HG03135 (cell line): ENCODE measurements at regions not wholly inside any gene's neighbourhood (a gene's known extent, or its start where the extent isn't known, plus 50 kb on each side); places are given as distances from the start of the nearest gene placed in this dataset.

Experiments
- ATAC-seq: cut with Tn5 transposase; IDR thresholded peaks from one replicate; pipeline ENCODE4 v1.9.1; 2021; ENCODE audit warnings: mild to moderate bottlenecking, moderate library complexity; ENCODE audit not compliant: unreplicated experiment

GRCh38 chr10:21265622-21266021, 259.9 kb downstream of the SKIDA1 start:
- ATAC-seq = no peak

- ATAC-seq = no peak
Measured at GRCh38 chr10:21264271-21264670, 261.2 kb downstream of the SKIDA1 start.

- no peak for ATAC-seq
Measured at GRCh38 chr10:21263839-21264238, 261.6 kb downstream of the SKIDA1 start.

- ATAC-seq = no peak
Measured at GRCh38 chr10:21263263-21263803, 262.1 kb downstream of the SKIDA1 start.

GRCh38 chr10:21261842-21262294, 263.6 kb downstream of the SKIDA1 start:
- no peak for ATAC-seq

GRCh38 chr10:21260506-21261149, 264.9 kb downstream of the SKIDA1 start:
- ATAC-seq = no peak

GRCh38 chr10:21260066-21260465, 265.4 kb downstream of the SKIDA1 start:
- ATAC-seq = no peak

GRCh38 chr10:21257919-21258318, 267.6 kb downstream of the SKIDA1 start:
- ATAC-seq = no peak

- ATAC-seq = no peak
Measured at GRCh38 chr10:21257191-21257590, 268.3 kb downstream of the SKIDA1 start.

GRCh38 chr10:21249435-21249834, 276.0 kb downstream of the SKIDA1 start:
- ATAC-seq = no peak

GRCh38 chr10:21247592-21247991, 277.9 kb downstream of the SKIDA1 start:
- no peak for ATAC-seq

GRCh38 chr10:21246178-21246577, 279.3 kb downstream of the SKIDA1 start:
- no peak for ATAC-seq

GRCh38 chr10:21243748-21244257, 281.7 kb downstream of the SKIDA1 start:
- no peak for ATAC-seq

- ATAC-seq = no peak
Measured at GRCh38 chr10:21242915-21243314, 282.6 kb downstream of the SKIDA1 start.

GRCh38 chr10:21238717-21239116, 286.8 kb downstream of the SKIDA1 start:
- no peak for ATAC-seq

GRCh38 chr10:21238044-21238443, 287.4 kb downstream of the SKIDA1 start:
- no peak for ATAC-seq

- ATAC-seq = no peak
Measured at GRCh38 chr10:21234761-21235160, 290.7 kb downstream of the SKIDA1 start.

GRCh38 chr10:21230219-21230618, 295.3 kb downstream of the SKIDA1 start:
- no peak for ATAC-seq

GRCh38 chr10:21217748-21218367, 307.6 kb downstream of the SKIDA1 start:
- no peak for ATAC-seq

GRCh38 chr10:21217107-21217506, 308.4 kb downstream of the SKIDA1 start:
- ATAC-seq = no peak

- ATAC-seq = no peak
Measured at GRCh38 chr10:21214329-21214728, 311.2 kb downstream of the SKIDA1 start.

- ATAC-seq = no peak
Measured at GRCh38 chr10:21213381-21213780, 312.1 kb downstream of the SKIDA1 start.
